ENCODE measurements at regions not wholly inside any gene's neighbourhood (a gene's known extent, or its start where the extent isn't known, plus 50 kb on each side); places are given as distances from the start of the nearest gene placed in this dataset.

DNA sequence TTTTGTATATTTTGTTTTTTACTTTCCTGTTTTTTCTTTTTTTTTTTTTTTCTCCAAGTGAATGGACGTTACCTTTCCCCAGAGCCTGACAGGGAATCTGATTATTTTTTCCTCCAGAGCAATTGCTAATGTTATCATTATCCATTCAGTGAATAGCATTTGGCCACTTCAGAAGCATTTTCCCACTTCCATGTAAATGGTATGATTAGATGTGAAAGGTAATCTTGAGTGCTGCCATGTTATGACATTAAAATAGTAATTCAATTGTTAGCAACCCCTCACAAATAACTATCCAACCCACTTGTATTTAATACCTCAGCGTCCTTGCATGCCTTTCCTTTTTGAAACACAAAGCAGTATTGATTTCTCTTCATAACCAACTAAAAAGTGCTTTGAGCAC lies 1243.8 kb downstream of the CDH8 start:
- TF ChIP-seq, protein P1, sequence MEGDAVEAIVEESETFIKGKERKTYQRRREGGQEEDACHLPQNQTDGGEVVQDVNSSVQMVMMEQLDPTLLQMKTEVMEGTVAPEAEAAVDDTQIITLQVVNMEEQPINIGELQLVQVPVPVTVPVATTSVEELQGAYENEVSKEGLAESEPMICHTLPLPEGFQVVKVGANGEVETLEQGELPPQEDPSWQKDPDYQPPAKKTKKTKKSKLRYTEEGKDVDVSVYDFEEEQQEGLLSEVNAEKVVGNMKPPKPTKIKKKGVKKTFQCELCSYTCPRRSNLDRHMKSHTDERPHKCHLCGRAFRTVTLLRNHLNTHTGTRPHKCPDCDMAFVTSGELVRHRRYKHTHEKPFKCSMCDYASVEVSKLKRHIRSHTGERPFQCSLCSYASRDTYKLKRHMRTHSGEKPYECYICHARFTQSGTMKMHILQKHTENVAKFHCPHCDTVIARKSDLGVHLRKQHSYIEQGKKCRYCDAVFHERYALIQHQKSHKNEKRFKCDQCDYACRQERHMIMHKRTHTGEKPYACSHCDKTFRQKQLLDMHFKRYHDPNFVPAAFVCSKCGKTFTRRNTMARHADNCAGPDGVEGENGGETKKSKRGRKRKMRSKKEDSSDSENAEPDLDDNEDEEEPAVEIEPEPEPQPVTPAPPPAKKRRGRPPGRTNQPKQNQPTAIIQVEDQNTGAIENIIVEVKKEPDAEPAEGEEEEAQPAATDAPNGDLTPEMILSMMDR (IDR thresholded peaks at IDR 0.05; ENCODE audit: poor library complexity), result no peak
- no peak for TF ChIP-seq EZH2phosphoT487 (IDR thresholded peaks at IDR 0.05; ENCODE audit: low read depth, severe bottlenecking, unreplicated experiment)

Data from hepatocyte (in vitro differentiated cells).